ENCODE measurements at regions not wholly inside any gene's neighbourhood (a gene's known extent, or its start where the extent isn't known, plus 50 kb on each side); places are given as distances from the start of the nearest gene placed in this dataset.

DNA sequence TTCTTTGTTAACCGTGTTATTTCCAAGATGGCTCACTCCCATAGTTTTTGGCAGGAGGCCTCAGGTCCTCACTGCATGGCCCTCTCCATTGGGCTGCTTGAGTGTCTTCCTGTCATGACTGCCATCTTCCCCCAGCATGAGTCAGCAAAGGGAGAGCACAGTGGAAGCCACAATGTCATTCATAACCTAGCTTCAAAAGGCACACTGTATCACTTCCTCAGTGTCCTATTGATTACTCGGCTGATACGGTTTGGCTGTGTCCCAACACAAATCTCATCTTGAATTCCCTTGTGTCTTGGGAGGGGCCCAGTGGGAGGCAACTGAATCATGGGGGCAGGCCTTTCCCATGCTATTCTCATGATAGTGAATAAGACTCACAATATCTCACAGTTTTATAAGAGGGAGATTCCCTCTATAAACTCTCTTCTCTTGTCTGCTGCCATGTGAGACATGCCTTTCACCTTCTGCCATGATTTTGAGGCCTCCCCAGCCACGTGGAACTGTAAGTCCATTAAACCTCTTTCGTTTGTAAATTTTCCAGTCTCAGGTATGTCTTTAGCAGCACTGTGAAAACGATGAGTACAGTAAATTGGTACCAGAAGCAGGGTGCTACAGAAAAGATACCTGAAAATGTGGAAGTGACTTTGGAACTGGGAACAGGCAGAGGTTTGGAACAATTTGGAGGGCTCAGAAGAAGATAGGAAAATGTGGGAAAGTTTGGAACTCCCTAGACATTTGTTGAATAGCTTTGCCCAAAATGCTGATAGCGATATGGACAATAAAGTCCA lies 106.5 kb downstream of the PRLHR start:
- TF ChIP-seq, protein P1, sequence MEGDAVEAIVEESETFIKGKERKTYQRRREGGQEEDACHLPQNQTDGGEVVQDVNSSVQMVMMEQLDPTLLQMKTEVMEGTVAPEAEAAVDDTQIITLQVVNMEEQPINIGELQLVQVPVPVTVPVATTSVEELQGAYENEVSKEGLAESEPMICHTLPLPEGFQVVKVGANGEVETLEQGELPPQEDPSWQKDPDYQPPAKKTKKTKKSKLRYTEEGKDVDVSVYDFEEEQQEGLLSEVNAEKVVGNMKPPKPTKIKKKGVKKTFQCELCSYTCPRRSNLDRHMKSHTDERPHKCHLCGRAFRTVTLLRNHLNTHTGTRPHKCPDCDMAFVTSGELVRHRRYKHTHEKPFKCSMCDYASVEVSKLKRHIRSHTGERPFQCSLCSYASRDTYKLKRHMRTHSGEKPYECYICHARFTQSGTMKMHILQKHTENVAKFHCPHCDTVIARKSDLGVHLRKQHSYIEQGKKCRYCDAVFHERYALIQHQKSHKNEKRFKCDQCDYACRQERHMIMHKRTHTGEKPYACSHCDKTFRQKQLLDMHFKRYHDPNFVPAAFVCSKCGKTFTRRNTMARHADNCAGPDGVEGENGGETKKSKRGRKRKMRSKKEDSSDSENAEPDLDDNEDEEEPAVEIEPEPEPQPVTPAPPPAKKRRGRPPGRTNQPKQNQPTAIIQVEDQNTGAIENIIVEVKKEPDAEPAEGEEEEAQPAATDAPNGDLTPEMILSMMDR (IDR thresholded peaks at IDR 0.05; ENCODE audit: low read depth, low read length, poor library complexity, severe bottlenecking), result no peak
- TF ChIP-seq EZH2phosphoT487 (IDR thresholded peaks at IDR 0.05; ENCODE audit: borderline replicate concordance, low read length), result no peak
